HG03520 (cell line): ENCODE measurements at regions not wholly inside any gene's neighbourhood (a gene's known extent, or its start where the extent isn't known, plus 50 kb on each side); places are given as distances from the start of the nearest gene placed in this dataset.

Experiments used
- ATAC-seq: cut with Tn5 transposase; IDR thresholded peaks from one replicate; pipeline ENCODE4 v1.9.1; 2021; ENCODE audit warnings: mild to moderate bottlenecking, moderate library complexity; ENCODE audit not compliant: unreplicated experiment

- ATAC-seq = no peak
Measured at GRCh38 chr21:43348801-43349261, 78.1 kb downstream of the SIK1 start.

GRCh38 chr21:43348170-43348766 is 78.7 kb downstream of the SIK1 start:
- ATAC-seq = no peak

GRCh38 chr21:43347461-43348169 is 79.3 kb downstream of the SIK1 start:
- ATAC-seq = no peak

- ATAC-seq = no peak
Measured at GRCh38 chr21:43346551-43346950, 80.4 kb downstream of the SIK1 start.

- no peak for ATAC-seq
Measured at GRCh38 chr21:43345746-43346409, 81.1 kb downstream of the SIK1 start.

- no peak for ATAC-seq
Measured at GRCh38 chr21:43345046-43345745, 81.7 kb downstream of the SIK1 start.

GRCh38 chr21:43343992-43344886 is 82.7 kb downstream of the SIK1 start:
- no peak for ATAC-seq

GRCh38 chr21:43343095-43343991 is 83.6 kb downstream of the SIK1 start:
- no peak for ATAC-seq

GRCh38 chr21:43342301-43342881 is 84.5 kb downstream of the SIK1 start:
- no peak for ATAC-seq

GRCh38 chr21:43341378-43342161 is 85.4 kb downstream of the SIK1 start:
- ATAC-seq = no peak

- ATAC-seq = no peak
Measured at GRCh38 chr21:43340491-43341377, 86.2 kb downstream of the SIK1 start.

- no peak for ATAC-seq
Measured at GRCh38 chr21:43339668-43340067, 87.3 kb downstream of the SIK1 start.

GRCh38 chr21:43338951-43339350 is 88.0 kb downstream of the SIK1 start:
- ATAC-seq = no peak

GRCh38 chr21:43337901-43338655 is 88.9 kb downstream of the SIK1 start:
- no peak for ATAC-seq

GRCh38 chr21:43335119-43335518 is 91.8 kb downstream of the SIK1 start:
- ATAC-seq = no peak

- ATAC-seq = no peak
Measured at GRCh38 chr21:43334214-43334958, 92.5 kb downstream of the SIK1 start.
